ENCODE measurements at regions not wholly inside any gene's neighbourhood (a gene's known extent, or its start where the extent isn't known, plus 50 kb on each side); places are given as distances from the start of the nearest gene placed in this dataset.

DNA sequence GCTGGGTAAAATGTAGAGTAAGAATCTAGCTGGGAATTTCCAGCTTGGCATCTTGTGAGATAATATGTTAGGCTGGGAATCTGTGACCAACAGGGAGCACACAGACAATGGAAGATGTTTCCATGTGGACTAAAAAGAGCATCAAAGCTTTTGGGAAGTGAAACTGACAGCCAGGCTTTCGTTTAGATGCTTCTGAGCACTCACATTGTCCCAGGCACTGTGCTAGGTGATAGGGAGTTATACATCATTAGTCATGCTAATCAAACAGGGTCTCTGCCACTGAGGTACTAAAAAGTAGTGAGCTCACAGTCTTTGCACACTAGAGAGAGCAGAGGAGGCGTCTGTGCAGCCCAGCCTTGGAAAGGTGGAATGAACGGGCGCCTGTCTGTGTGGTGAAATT, 101.9 kb upstream of the SCOC start:
- no peak for DNase-seq (ENCODE audit: insufficient read length)

DNA sequence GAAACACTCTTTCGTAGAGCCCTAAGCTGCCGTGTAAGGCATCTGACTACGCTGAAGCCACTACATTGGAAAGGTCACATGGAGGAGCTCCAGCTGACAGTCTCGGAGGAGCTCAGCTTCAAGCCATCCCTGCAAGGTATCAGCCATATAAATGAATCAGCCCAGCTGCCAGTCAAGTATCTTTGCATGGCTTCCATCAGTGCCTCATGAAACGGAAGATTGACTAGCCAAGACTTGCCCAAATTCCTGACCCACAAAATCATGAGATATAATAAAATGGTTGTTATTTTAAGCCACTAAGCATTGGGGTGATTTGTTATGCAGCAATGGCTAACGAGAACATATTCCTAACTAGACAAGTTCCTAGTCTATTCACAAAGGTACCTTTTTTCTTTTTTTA, 104.1 kb upstream of the SCOC start:
- no peak for FAIRE-seq
- TF ChIP-seq POLR2AphosphoS5 (IDR thresholded peaks at IDR 0.05; ENCODE audit: low read depth, low read length) (no peak), POLR2A (IDR thresholded peaks at IDR 0.05; ENCODE audit: low read depth, low read length) (no peak), TAF1 (IDR thresholded peaks at IDR 0.05; ENCODE audit: borderline replicate concordance, low read depth, low read length) (no peak)
- no peak for DNase-seq (ENCODE audit: insufficient read length)

More for the DNA sequence above, 101.9 kb upstream of the SCOC start:
- TF ChIP-seq POLR2A (IDR thresholded peaks at IDR 0.05; ENCODE audit: low read depth, low read length) = no peak
- no peak for TF ChIP-seq TAF1 (IDR thresholded peaks at IDR 0.05; ENCODE audit: borderline replicate concordance, low read depth, low read length)
- TF ChIP-seq POLR2AphosphoS5 (IDR thresholded peaks at IDR 0.05; ENCODE audit: low read depth, low read length) = no peak
- no peak for FAIRE-seq

- DNase-seq (ENCODE audit: insufficient read length) = no peak
- no peak for TF ChIP-seq POLR2A (IDR thresholded peaks at IDR 0.05; ENCODE audit: low read depth, low read length)
- TF ChIP-seq POLR2AphosphoS5 (IDR thresholded peaks at IDR 0.05; ENCODE audit: low read depth, low read length) = no peak
- no peak for TF ChIP-seq TAF1 (IDR thresholded peaks at IDR 0.05; ENCODE audit: borderline replicate concordance, low read depth, low read length)
- FAIRE-seq = no peak
Measured at GRCh38 chr4:140268186-140268841, 105.1 kb upstream of the SCOC start.

GRCh38 chr4:140267576-140267975, 105.9 kb upstream of the SCOC start:
- FAIRE-seq (no peak), DNase-seq (ENCODE audit: insufficient read length) (no peak)
- TF ChIP-seq TAF1 (IDR thresholded peaks at IDR 0.05; ENCODE audit: borderline replicate concordance, low read depth, low read length) = no peak
- no peak for TF ChIP-seq POLR2AphosphoS5 (IDR thresholded peaks at IDR 0.05; ENCODE audit: low read depth, low read length)
- no peak for TF ChIP-seq POLR2A (IDR thresholded peaks at IDR 0.05; ENCODE audit: low read depth, low read length)

DNA sequence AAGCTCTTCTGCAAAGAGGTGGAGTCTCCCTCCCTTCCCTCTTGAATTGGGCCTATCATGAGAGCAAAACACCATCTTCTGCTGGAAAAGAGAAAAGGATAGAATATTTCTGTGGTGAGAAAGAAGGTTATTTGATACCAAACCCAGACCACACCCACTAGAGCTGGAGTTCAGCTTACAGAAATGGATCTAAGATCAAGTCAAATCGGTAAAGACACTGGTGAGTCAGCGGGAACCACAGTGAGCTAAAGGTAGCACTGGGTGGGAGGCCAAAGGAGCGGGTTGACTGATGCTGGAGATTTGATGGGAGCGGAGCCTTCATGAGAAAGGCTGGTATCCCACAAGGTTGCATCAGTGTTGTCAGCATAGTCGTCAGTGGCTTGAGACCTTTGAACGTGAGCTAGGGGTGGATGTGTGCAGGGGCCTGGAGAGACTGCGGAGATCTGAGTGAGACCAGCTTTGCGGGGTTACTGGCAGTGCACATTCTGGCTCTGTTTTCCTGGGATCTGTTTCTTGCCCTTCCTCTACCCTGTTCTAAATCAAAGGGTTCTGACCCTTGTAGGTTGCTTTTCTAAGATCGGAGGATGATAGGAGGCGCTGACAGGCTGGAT, 106.4 kb upstream of the SCOC start:
- FAIRE-seq (no peak), DNase-seq (ENCODE audit: insufficient read length) (no peak)
- TF ChIP-seq POLR2A (IDR thresholded peaks at IDR 0.05; ENCODE audit: low read depth, low read length) (no peak), TAF1 (IDR thresholded peaks at IDR 0.05; ENCODE audit: borderline replicate concordance, low read depth, low read length) (no peak), POLR2AphosphoS5 (IDR thresholded peaks at IDR 0.05; ENCODE audit: low read depth, low read length) (no peak)

GRCh38 chr4:140260227-140260626, 106.2 kb upstream of the MAML3 start:
- DNase-seq (ENCODE audit: insufficient read length) (no peak), FAIRE-seq (no peak)
- TF ChIP-seq POLR2A (IDR thresholded peaks at IDR 0.05; ENCODE audit: low read depth, low read length) (no peak), TAF1 (IDR thresholded peaks at IDR 0.05; ENCODE audit: borderline replicate concordance, low read depth, low read length) (no peak), POLR2AphosphoS5 (IDR thresholded peaks at IDR 0.05; ENCODE audit: low read depth, low read length) (no peak)

DNA sequence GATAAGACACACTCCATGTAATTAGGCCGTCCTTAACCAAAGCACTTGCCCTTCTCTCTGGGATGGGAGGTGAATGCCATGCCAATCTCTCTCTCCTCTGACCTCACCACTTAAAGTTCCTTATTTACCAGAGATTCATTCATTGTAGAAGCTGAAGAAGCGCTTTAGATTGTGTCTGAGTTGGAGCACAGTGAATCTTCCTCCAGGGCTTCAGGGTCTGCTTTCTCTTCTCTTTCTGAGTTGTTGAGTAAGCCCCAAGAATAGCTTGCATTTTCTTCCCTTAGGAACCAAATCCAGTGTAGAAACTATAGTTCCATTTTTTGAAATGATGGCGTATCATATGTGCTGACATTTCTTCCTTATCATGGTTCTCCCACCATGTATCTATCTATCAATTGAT, 104.5 kb upstream of the MAML3 start:
- DNase-seq (ENCODE audit: insufficient read length) (no peak), FAIRE-seq (no peak)
- TF ChIP-seq POLR2A (IDR thresholded peaks at IDR 0.05; ENCODE audit: low read depth, low read length) (no peak), TAF1 (IDR thresholded peaks at IDR 0.05; ENCODE audit: borderline replicate concordance, low read depth, low read length) (no peak), POLR2AphosphoS5 (IDR thresholded peaks at IDR 0.05; ENCODE audit: low read depth, low read length) (no peak)

DNA sequence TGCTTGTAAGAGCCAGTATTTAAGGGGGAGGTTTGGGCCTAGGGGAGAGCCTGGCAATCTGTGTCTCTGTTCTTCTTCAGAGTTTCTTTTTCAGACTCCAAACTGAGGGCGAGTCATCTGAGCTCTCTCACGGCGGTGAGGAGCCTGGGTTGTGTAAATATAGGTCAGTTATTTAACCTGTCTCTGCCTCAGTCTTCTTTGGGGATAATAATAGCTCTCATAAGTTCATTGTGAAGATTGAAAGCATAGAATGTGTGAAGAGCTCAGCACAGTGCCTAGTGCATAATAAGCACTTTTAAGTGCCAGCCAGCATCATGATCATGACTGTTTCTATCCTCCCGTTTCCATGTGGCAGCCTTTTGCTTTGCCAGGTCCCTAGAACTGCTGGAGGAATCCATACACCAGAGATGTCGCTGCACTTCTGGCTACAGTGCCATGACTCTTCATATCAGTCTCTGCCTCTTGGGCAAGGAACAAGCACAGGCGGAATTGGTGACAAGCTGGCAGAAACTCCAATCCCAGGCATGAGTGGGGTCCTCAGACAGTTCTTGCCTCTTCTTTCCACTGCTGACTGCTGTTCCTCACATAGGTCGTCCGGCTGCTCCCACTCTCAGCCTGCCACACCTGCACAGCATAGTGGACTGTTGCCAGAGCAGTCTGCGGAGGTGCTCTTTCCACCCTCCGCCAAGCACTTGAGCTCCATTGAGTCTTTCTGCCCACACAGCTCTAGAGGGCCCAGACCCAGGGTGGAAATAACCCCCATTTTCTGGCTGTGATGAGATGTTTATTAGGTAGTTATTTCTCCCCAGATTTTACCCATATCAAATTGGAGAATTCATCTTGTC, 103.7 kb upstream of the MAML3 start:
- TF ChIP-seq TAF1 (IDR thresholded peaks at IDR 0.05; ENCODE audit: borderline replicate concordance, low read depth, low read length) (no peak), POLR2A (IDR thresholded peaks at IDR 0.05; ENCODE audit: low read depth, low read length) (no peak), POLR2AphosphoS5 (IDR thresholded peaks at IDR 0.05; ENCODE audit: low read depth, low read length) (no peak)
- FAIRE-seq (no peak), DNase-seq (ENCODE audit: insufficient read length) (no peak)

DNA sequence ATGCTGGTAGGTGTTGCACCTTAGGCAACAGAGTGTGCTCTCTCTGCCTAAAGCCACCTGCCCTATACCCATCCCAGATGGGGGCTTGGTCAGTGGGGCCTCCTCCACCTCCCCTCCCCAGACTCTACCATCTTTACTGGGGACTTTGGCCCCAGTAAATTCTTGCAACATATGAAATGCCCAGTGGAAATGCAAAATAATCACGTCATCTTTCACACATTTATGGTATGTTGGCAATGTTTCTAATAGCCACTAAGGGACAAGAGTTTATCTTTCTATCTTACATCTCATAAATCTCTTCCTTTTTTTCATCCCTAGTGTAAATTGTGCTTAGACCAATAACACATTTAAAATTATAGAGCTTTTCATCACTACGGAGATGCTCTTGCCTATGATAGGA, 103.0 kb upstream of the MAML3 start:
- TF ChIP-seq POLR2A (IDR thresholded peaks at IDR 0.05; ENCODE audit: low read depth, low read length) (no peak), TAF1 (IDR thresholded peaks at IDR 0.05; ENCODE audit: borderline replicate concordance, low read depth, low read length) (no peak), POLR2AphosphoS5 (IDR thresholded peaks at IDR 0.05; ENCODE audit: low read depth, low read length) (no peak)
- no peak for DNase-seq (ENCODE audit: insufficient read length)

DNA sequence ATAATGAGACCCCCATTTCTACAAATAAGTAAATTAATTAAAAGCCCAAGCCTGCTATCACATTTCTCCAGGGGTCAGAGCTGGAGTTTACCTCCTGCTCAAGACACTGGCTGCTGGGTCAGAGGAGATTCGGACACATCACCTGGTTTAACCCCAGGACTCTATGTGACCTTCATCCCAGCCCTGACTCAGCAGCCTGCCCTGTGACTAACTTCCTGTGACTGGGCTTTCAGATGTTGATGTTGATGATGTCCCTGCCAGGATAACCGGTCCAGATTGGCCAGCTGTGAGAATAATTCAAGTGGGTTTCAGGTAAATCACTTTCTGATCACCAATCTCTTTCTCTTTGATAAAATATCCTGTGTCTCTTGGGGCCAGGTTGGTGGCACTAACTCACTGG, 102.4 kb upstream of the MAML3 start:
- no peak for TF ChIP-seq POLR2A (IDR thresholded peaks at IDR 0.05; ENCODE audit: low read depth, low read length)
- FAIRE-seq (no peak), DNase-seq (ENCODE audit: insufficient read length) (no peak)

More for the DNA sequence above, 103.0 kb upstream of the MAML3 start:
- FAIRE-seq = no peak

GRCh38 chr4:140255927-140256326, 101.9 kb upstream of the MAML3 start:
- TF ChIP-seq TAF1 (IDR thresholded peaks at IDR 0.05; ENCODE audit: borderline replicate concordance, low read depth, low read length) (no peak), POLR2AphosphoS5 (IDR thresholded peaks at IDR 0.05; ENCODE audit: low read depth, low read length) (no peak), POLR2A (IDR thresholded peaks at IDR 0.05; ENCODE audit: low read depth, low read length) (no peak)
- DNase-seq (ENCODE audit: insufficient read length) (no peak), FAIRE-seq (no peak)

DNA sequence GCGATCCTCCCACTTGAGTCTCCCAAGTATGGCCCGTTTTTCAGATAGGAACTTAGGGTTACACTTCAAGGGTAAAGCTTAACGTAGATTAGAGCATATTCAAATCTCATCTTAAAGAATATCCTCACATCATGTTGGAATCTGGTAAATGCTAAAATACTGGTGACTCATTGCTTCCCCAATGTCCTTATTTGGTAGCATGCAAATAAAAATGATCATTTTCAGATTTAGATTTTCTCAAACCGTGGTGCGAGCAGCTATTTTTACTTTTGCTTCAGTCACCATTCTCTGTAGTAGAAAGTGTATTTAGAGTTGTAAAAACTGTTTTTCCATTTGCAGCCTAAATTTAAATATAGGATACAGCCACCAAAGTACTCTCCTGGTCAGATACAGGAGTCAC, 101.5 kb upstream of the MAML3 start:
- DNase-seq (ENCODE audit: insufficient read length) (no peak), FAIRE-seq (no peak)
- TF ChIP-seq POLR2AphosphoS5 (IDR thresholded peaks at IDR 0.05; ENCODE audit: low read depth, low read length) (no peak), POLR2A (IDR thresholded peaks at IDR 0.05; ENCODE audit: low read depth, low read length) (no peak), TAF1 (IDR thresholded peaks at IDR 0.05; ENCODE audit: borderline replicate concordance, low read depth, low read length) (no peak)

All from GM12892 (cell line).